ENCODE measurements at regions not wholly inside any gene's neighbourhood (a gene's known extent, or its start where the extent isn't known, plus 50 kb on each side); places are given as distances from the start of the nearest gene placed in this dataset.

- Histone ChIP-seq H3K4me3 (no peak overlapping the region), H3K9me3 (peaks cover 0 to 2% (median 0%) of the 10 kb centered on the region in 3 donors), H3K36me3 (replicated peaks in 1 of 2; ENCODE audit: insufficient read depth in 1 of 2, low read depth in 2 of 2) (no peaks in the 10 kb centered on the region), H3K27me3 (no peaks in the 10 kb centered on the region), H3K27ac (no peak overlapping the region), H3K4me1 (no peaks in the 10 kb centered on the region)
- TF ChIP-seq CTCF (IDR thresholded peaks at IDR 0.05) (no peak), POLR2A (IDR thresholded peaks at IDR 0.05) (no peak)
- WGBS, 2 donors: 33 to 35% methylated on average over 3 of the region's 3 CpGs
- intact Hi-C loops (cut with DNase I): no loop called here
- no peak for DNase-seq
- ATAC-seq: no peak
Observed at GRCh38 chr3:162684260-162684659, 1187.7 kb downstream of the OTOL1 start.

GRCh38 chr3:162699291-162699690, 1202.7 kb downstream of the OTOL1 start:
- H3K9me3 ChIP-seq: no peaks in the 10 kb centered on the region
- ATAC-seq (no peak), DNase-seq (no peak)
- 44 to 58% methylated on average over 1 of the region's 1 CpG for WGBS, 2 donors
- TF ChIP-seq POLR2A (IDR thresholded peaks at IDR 0.05) (no peak), CTCF (IDR thresholded peaks at IDR 0.05) (no peak)
- no peaks in the 10 kb centered on the region for H3K36me3 ChIP-seq (replicated peaks in 1 of 2; ENCODE audit: insufficient read depth in 1 of 2, low read depth in 2 of 2)
- H3K4me1 ChIP-seq: no peaks in the 10 kb centered on the region
- H3K27ac ChIP-seq: no peak overlapping the region
- no peak overlapping the region for H3K4me3 ChIP-seq
- intact Hi-C loops (cut with DNase I): no loop called here
- H3K27me3 ChIP-seq: no peaks in the 10 kb centered on the region

- intact Hi-C loops (cut with DNase I): no loop called here
- DNase-seq: no peak
- no peaks in the 10 kb centered on the region for H3K36me3 ChIP-seq (replicated peaks in 1 of 2; ENCODE audit: insufficient read depth in 1 of 2, low read depth in 2 of 2)
- no peaks in the 10 kb centered on the region for H3K9me3 ChIP-seq
- WGBS, 2 donors: 72 to 82% methylated on average over 4 of the region's 4 CpGs
- H3K27ac ChIP-seq: no peak overlapping the region
- no peaks in the 10 kb centered on the region for H3K27me3 ChIP-seq
- H3K4me1 ChIP-seq: no peaks in the 10 kb centered on the region
- ATAC-seq: no peak
- H3K4me3 ChIP-seq: no peak overlapping the region
- no peak for TF ChIP-seq CTCF (IDR thresholded peaks at IDR 0.05)
- no peak for TF ChIP-seq POLR2A (IDR thresholded peaks at IDR 0.05)
Observed at GRCh38 chr3:162701211-162701610, 1204.6 kb downstream of the OTOL1 start.

- Histone ChIP-seq H3K36me3 (replicated peaks in 1 of 2; ENCODE audit: insufficient read depth in 1 of 2, low read depth in 2 of 2) (no peaks in the 10 kb centered on the region), H3K27me3 (no peaks in the 10 kb centered on the region), H3K4me3 (no peak overlapping the region), H3K27ac (no peak overlapping the region), H3K4me1 (no peaks in the 10 kb centered on the region), H3K9me3 (no peaks in the 10 kb centered on the region)
- ATAC-seq (no peak), DNase-seq (no peak)
- 75 to 77% methylated on average over 3 to 28 of the region's 31 CpGs for WGBS, 2 donors
- intact Hi-C loops (cut with DNase I): no loop called here
- TF ChIP-seq CTCF (IDR thresholded peaks at IDR 0.05) (no peak), POLR2A (IDR thresholded peaks at IDR 0.05) (no peak)
Observed at GRCh38 chr3:162702768-162703385, 1206.3 kb downstream of the OTOL1 start.

GRCh38 chr3:162704238-162704637, 1207.6 kb downstream of the OTOL1 start:
- WGBS, 2 donors: 22 to 48% methylated on average over 1 of the region's 1 CpG
- no peak for ATAC-seq

More at GRCh38 chr3:162704238-162704637, 1207.6 kb downstream of the OTOL1 start:
- Histone ChIP-seq H3K27me3 (no peaks in the 10 kb centered on the region), H3K4me1 (no peaks in the 10 kb centered on the region), H3K4me3 (no peak overlapping the region), H3K9me3 (no peaks in the 10 kb centered on the region), H3K36me3 (replicated peaks in 1 of 2; ENCODE audit: insufficient read depth in 1 of 2, low read depth in 2 of 2) (no peaks in the 10 kb centered on the region), H3K27ac (no peak overlapping the region)
- intact Hi-C loops (cut with DNase I): no loop called here
- TF ChIP-seq CTCF (IDR thresholded peaks at IDR 0.05): no peak
- DNase-seq: no peak

Measured in body of pancreas (tissue), 4 donors.